Neural progenitor cell (in vitro differentiated cells): ENCODE measurements at regions not wholly inside any gene's neighbourhood (a gene's known extent, or its start where the extent isn't known, plus 50 kb on each side); places are given as distances from the start of the nearest gene placed in this dataset.

ENCODE experiments used
- DNase-seq: peaks from one replicate; pipeline ENCODE4 v3.0.0-alpha.2; 2016; ENCODE audit warnings: low spot score
- H2AFZ ChIP-seq: fragments of 200-600 bp; sonication (generic); replicated peaks from 2 replicates; pipeline ENCODE4 v1.6.1; 2016; ENCODE audit warnings: antibody characterized with exemption
- H3F3A ChIP-seq: fragments of 200-600 bp; sonication (generic); 2 replicates; pipeline ENCODE4 v1.6.1; 2016; ENCODE audit warnings: antibody characterized with exemption, low read depth
- H3K27ac ChIP-seq: fragments of 200-600 bp; sonication (generic); 2 replicates; pipeline ENCODE4 v1.5.1; 2016; ENCODE audit warnings: mild to moderate bottlenecking
- H3K27me3 ChIP-seq: fragments of 200-600 bp; sonication (generic); 2 replicates; pipeline ENCODE4 v1.6.1; 2016; ENCODE audit warnings: mild to moderate bottlenecking, moderate library complexity
- H3K36me3 ChIP-seq: fragments of 200-600 bp; sonication (generic); 2 replicates; pipeline ENCODE4 v1.5.1; 2016
- H3K4me1 ChIP-seq: fragments of 200-600 bp; sonication (generic); 2 replicates; pipeline ENCODE4 v1.6.1; 2016; ENCODE audit warnings: mixed run types
- H3K4me2 ChIP-seq: fragments of 200-600 bp; sonication (generic); 2 replicates; pipeline ENCODE4 v1.6.1; 2016
- H3K4me3 ChIP-seq: fragments of 200-600 bp; sonication (generic); 2 replicates; pipeline ENCODE4 v1.5.1; 2016
- H3K79me2 ChIP-seq: fragments of 200-600 bp; sonication (generic); 2 replicates; pipeline ENCODE4 v1.6.1; 2016; ENCODE audit warnings: low read depth
- H3K9ac ChIP-seq: fragments of 200-600 bp; sonication (generic); 2 replicates; pipeline ENCODE4 v1.6.1; 2016
- H3K9me3 ChIP-seq: fragments of 200-600 bp; sonication (generic); 2 replicates; pipeline ENCODE4 v1.5.1; 2016; ENCODE audit warnings: low read depth
- H4K20me1 ChIP-seq: fragments of 200-600 bp; sonication (generic); 2 replicates; pipeline ENCODE4 v1.6.1; 2016; ENCODE audit warnings: low read depth
- H3K27ac Mint-ChIP-seq: 3 replicates; pipeline ENCODE4 v1.8.0; 2021; ENCODE audit warnings: mixed read lengths
- H3K27me3 Mint-ChIP-seq: 2 replicates; pipeline ENCODE4 v1.8.0; 2022; ENCODE audit warnings: low read depth, mild to moderate bottlenecking, inconsistent platforms, moderate library complexity, mixed read lengths; ENCODE audit not compliant: insufficient read depth
- H3K36me3 Mint-ChIP-seq: 3 replicates; pipeline ENCODE4 v1.8.0; 2021; ENCODE audit warnings: mixed read lengths
- H3K4me1 Mint-ChIP-seq: 3 replicates; pipeline ENCODE4 v1.8.0; 2021; ENCODE audit warnings: mixed read lengths
- H3K4me3 Mint-ChIP-seq: 3 replicates; pipeline ENCODE4 v1.8.0; 2021; ENCODE audit warnings: mild to moderate bottlenecking, moderate library complexity, mixed read lengths
- H3K9me3 Mint-ChIP-seq: 3 replicates; pipeline ENCODE4 v1.8.0; 2020; ENCODE audit warnings: mixed read lengths
- CTCF ChIP-seq: fragments of 200-600 bp; sonication (generic); IDR thresholded peaks from 2 replicates; pipeline ENCODE4 v1.5.1; 2017; ENCODE audit warnings: antibody characterized with exemption, mild to moderate bottlenecking
- EZH2 ChIP-seq: fragments of 200-600 bp; sonication (generic); IDR thresholded peaks from 2 replicates; pipeline ENCODE4 v1.6.1; 2017; ENCODE audit warnings: antibody characterized with exemption, mild to moderate bottlenecking, moderate library complexity
- EZH2phosphoT487 ChIP-seq: fragments of 200-600 bp; sonication (generic); IDR thresholded peaks from 2 replicates; pipeline ENCODE4 v1.6.1; 2017; ENCODE audit warnings: antibody characterized with exemption

- H3F3A ChIP-seq = no peaks in the 10 kb centered on the region
- no peak overlapping the region for H3K9ac ChIP-seq
- no peak overlapping the region for H3K27ac ChIP-seq
- TF ChIP-seq EZH2phosphoT487 = no peak
- TF ChIP-seq CTCF = no peak
- TF ChIP-seq EZH2 = no peak
- Mint-ChIP-seq H3K4me3 (no peak overlapping the region), H3K27ac (no peak overlapping the region), H3K27me3 (peaks cover 3% of the 10 kb centered on the region), H3K36me3 (no peaks in the 10 kb centered on the region), H3K9me3 (no peaks in the 10 kb centered on the region), H3K4me1 (peaks cover 7% of the 10 kb centered on the region)
- no peaks in the 10 kb centered on the region for H3K79me2 ChIP-seq
- H4K20me1 ChIP-seq = no peaks in the 10 kb centered on the region
- no peaks in the 10 kb centered on the region for H3K36me3 ChIP-seq
- no peak overlapping the region for H3K4me3 ChIP-seq
- H3K4me1 ChIP-seq = peaks cover 4% of the 10 kb centered on the region
- H3K27me3 ChIP-seq = no peaks in the 10 kb centered on the region
- H2AFZ ChIP-seq = no peak overlapping the region
- no peak overlapping the region for H3K4me2 ChIP-seq
- no peaks in the 10 kb centered on the region for H3K9me3 ChIP-seq
- no peak for DNase-seq
Observed at GRCh38 chr9:115200711-115201505, 83.0 kb upstream of the TNC start.

- Histone ChIP-seq H4K20me1 (no peaks in the 10 kb centered on the region), H3K4me3 (no peak overlapping the region), H3K9ac (no peak overlapping the region), H3K79me2 (no peaks in the 10 kb centered on the region), H3K4me1 (peaks cover 4% of the 10 kb centered on the region), H3K27me3 (no peaks in the 10 kb centered on the region), H2AFZ (no peak overlapping the region), H3K4me2 (no peak overlapping the region), H3K9me3 (no peaks in the 10 kb centered on the region), H3K27ac (no peak overlapping the region), H3F3A (no peaks in the 10 kb centered on the region), H3K36me3 (no peaks in the 10 kb centered on the region)
- TF ChIP-seq CTCF = no peak
- no peak for TF ChIP-seq EZH2phosphoT487
- TF ChIP-seq EZH2 = no peak
- no peaks in the 10 kb centered on the region for H3K36me3 Mint-ChIP-seq
- H3K9me3 Mint-ChIP-seq = no peaks in the 10 kb centered on the region
- no peak overlapping the region for H3K4me3 Mint-ChIP-seq
- DNase-seq = no peak
- peaks cover 7% of the 10 kb centered on the region for H3K4me1 Mint-ChIP-seq
- H3K27me3 Mint-ChIP-seq = peaks cover 3% of the 10 kb centered on the region
- no peak overlapping the region for H3K27ac Mint-ChIP-seq
Observed at GRCh38 chr9:115202181-115202580, 84.2 kb upstream of the TNC start.

GRCh38 chr9:115202960-115203751 lies 85.2 kb upstream of the TNC start:
- Mint-ChIP-seq H3K36me3 (no peaks in the 10 kb centered on the region), H3K27me3 (peaks cover 3% of the 10 kb centered on the region), H3K27ac (no peak overlapping the region), H3K4me3 (no peak overlapping the region), H3K4me1 (peaks cover 5% of the 10 kb centered on the region), H3K9me3 (no peaks in the 10 kb centered on the region)
- Histone ChIP-seq H3F3A (no peaks in the 10 kb centered on the region), H3K4me3 (no peak overlapping the region), H3K9me3 (no peaks in the 10 kb centered on the region), H3K36me3 (no peaks in the 10 kb centered on the region), H3K27ac (no peak overlapping the region), H3K9ac (no peak overlapping the region), H3K4me2 (no peak overlapping the region), H3K79me2 (no peaks in the 10 kb centered on the region), H4K20me1 (no peaks in the 10 kb centered on the region), H2AFZ (no peak overlapping the region), H3K4me1 (no peaks in the 10 kb centered on the region), H3K27me3 (no peaks in the 10 kb centered on the region)
- TF ChIP-seq CTCF (no peak), EZH2 (no peak), EZH2phosphoT487 (no peak)
- DNase-seq = no peak
